GM21576 (cell line): ENCODE measurements at regions not wholly inside any gene's neighbourhood (a gene's known extent, or its start where the extent isn't known, plus 50 kb on each side); places are given as distances from the start of the nearest gene placed in this dataset.
A peak's percentile ranks its signal among the peaks of the same experiment; 100 is the strongest.

Experiments
- ATAC-seq: cut with Tn5 transposase; IDR thresholded peaks from one replicate; pipeline ENCODE4 v1.9.1; 2021; ENCODE audit warnings: mild to moderate bottlenecking, moderate library complexity; ENCODE audit not compliant: unreplicated experiment

GRCh38 chr2:181240844-181241243 lies 216.3 kb upstream of the ITGA4 start:
- ATAC-seq = no peak

GRCh38 chr2:181241366-181241765 lies 215.8 kb upstream of the ITGA4 start:
- ATAC-seq = no peak

GRCh38 chr2:181241797-181242196 lies 215.4 kb upstream of the ITGA4 start:
- ATAC-seq = peak; percentile 87

GRCh38 chr2:181242262-181242661 lies 214.9 kb upstream of the ITGA4 start:
- no peak for ATAC-seq

GRCh38 chr2:181243319-181243718 lies 213.9 kb upstream of the ITGA4 start:
- ATAC-seq = no peak

- no peak for ATAC-seq
Observed at GRCh38 chr2:181250691-181251090, 206.5 kb upstream of the ITGA4 start.

- no peak for ATAC-seq
Observed at GRCh38 chr2:181252262-181253148, 204.7 kb upstream of the ITGA4 start.

GRCh38 chr2:181253438-181253837 lies 203.7 kb upstream of the ITGA4 start:
- no peak for ATAC-seq

- no peak for ATAC-seq
Observed at GRCh38 chr2:181255651-181256050, 201.5 kb upstream of the ITGA4 start.

- ATAC-seq = no peak
Observed at GRCh38 chr2:181258720-181259119, 198.5 kb upstream of the ITGA4 start.

- ATAC-seq = no peak
Observed at GRCh38 chr2:181262782-181263181, 194.4 kb upstream of the ITGA4 start.

GRCh38 chr2:181264001-181264400 lies 193.2 kb upstream of the ITGA4 start:
- no peak for ATAC-seq

GRCh38 chr2:181264441-181264840 lies 192.7 kb upstream of the ITGA4 start:
- ATAC-seq = no peak

- ATAC-seq = no peak
Observed at GRCh38 chr2:181266614-181267013, 190.6 kb upstream of the ITGA4 start.

GRCh38 chr2:181268174-181268867 lies 188.9 kb upstream of the ITGA4 start:
- ATAC-seq = no peak

GRCh38 chr2:181273986-181274385 lies 183.2 kb upstream of the ITGA4 start:
- no peak for ATAC-seq

GRCh38 chr2:181275643-181276070 lies 181.5 kb upstream of the ITGA4 start:
- no peak for ATAC-seq

- peak; percentile 67 for ATAC-seq
Observed at GRCh38 chr2:181281206-181281832, 175.9 kb upstream of the ITGA4 start.

GRCh38 chr2:181285116-181285515 lies 172.1 kb upstream of the ITGA4 start:
- no peak for ATAC-seq

- ATAC-seq = no peak
Observed at GRCh38 chr2:181289698-181290097, 167.5 kb upstream of the ITGA4 start.

GRCh38 chr2:181290182-181290581 lies 167.0 kb upstream of the ITGA4 start:
- no peak for ATAC-seq

GRCh38 chr2:181294979-181295378 lies 162.2 kb upstream of the ITGA4 start:
- no peak for ATAC-seq
